Suppressor macrophage treated with lipopolysaccharide for 4 hours (primary cell): ENCODE measurements at regions not wholly inside any gene's neighbourhood (a gene's known extent, or its start where the extent isn't known, plus 50 kb on each side); places are given as distances from the start of the nearest gene placed in this dataset.
A peak's percentile ranks its signal among the peaks of the same experiment; 100 is the strongest.
"Not testable (repeated sequence)": the region's sequence is repeated elsewhere in the genome, so short reads cannot be mapped to it uniquely, and the experiment has no call there.

ENCODE experiments used
- DNase-seq: peaks from one replicate; pipeline ENCODE4 v3.0.0-alpha.2; 2020

DNA sequence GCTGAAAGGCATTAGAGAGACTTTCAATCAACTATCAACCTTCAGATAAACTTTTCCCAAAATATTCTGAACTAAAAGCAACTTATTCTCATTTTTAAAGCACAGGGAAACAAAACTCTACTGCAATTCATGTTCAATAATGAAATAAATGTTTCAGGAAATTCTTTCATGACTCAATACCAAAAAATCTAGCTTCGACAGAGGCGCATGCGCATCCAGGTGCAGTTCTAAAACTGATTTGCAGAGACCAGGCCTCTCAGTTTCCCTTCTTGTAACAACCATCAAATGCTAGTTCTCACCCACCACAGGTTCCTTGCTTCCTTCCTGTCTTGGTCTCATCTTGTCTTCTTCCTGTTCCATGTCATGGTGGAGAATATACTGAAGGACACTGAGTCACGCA lies 55.3 kb upstream of the NRBF2 start:
- no peak for DNase-seq

- DNase-seq = no peak
Observed at GRCh38 chr10:63072951-63073350, 60.2 kb upstream of the NRBF2 start.

DNA sequence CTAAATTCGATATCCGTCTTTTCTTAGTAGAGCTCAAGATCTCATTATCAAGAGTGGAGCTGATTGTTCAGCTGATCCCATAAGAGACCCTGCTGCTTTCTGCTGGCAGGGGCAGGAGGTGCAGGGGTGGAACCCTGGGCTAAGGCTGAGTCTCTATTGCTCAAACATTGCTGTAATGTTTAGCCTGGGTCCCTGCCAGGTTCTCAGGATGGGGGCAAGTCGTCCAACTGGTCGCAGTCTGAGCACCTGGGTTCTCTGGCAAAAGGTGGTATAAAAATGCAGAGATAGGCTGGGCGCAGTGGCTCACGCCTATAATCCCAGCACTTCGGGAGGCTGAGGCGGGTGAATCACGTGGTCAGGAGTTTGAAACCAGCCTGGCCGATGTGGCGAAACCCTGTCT lies 62.0 kb upstream of the NRBF2 start:
- DNase-seq = no peak

GRCh38 chr10:63069318-63069717 lies 63.8 kb upstream of the NRBF2 start:
- no peak for DNase-seq

DNA sequence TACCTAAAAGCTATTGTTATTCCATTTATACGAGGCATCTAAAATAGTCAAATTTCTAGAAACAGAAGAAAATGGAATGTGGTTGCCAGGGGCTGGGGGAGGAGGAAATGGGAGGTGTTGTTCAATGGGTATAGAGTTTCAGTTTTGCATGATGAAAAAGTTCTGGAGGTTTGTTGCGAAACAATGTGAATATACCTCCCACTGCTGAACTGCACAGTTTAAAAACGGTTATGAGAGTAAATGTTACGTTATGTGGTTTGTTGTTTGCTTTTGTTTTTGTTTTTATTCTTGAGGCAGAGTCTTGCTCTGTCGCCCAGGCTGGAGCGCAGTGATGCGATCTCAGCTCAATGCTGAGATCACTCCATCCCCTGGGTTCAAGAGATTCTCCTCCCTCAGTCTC lies 64.9 kb upstream of the NRBF2 start:
- peak; percentile 89 for DNase-seq

- DNase-seq = no peak
Observed at GRCh38 chr10:63066606-63067005, 66.5 kb upstream of the NRBF2 start.

GRCh38 chr10:63064706-63065105 lies 68.4 kb upstream of the NRBF2 start:
- no peak for DNase-seq

- DNase-seq = no peak
Observed at GRCh38 chr10:63058236-63058635, 74.9 kb upstream of the NRBF2 start.

GRCh38 chr10:63057509-63057908 lies 75.6 kb upstream of the NRBF2 start:
- DNase-seq = no peak

GRCh38 chr10:63055705-63056104 lies 77.4 kb upstream of the NRBF2 start:
- no peak for DNase-seq

- DNase-seq = no peak
Observed at GRCh38 chr10:63054889-63055611, 78.1 kb upstream of the NRBF2 start.

DNA sequence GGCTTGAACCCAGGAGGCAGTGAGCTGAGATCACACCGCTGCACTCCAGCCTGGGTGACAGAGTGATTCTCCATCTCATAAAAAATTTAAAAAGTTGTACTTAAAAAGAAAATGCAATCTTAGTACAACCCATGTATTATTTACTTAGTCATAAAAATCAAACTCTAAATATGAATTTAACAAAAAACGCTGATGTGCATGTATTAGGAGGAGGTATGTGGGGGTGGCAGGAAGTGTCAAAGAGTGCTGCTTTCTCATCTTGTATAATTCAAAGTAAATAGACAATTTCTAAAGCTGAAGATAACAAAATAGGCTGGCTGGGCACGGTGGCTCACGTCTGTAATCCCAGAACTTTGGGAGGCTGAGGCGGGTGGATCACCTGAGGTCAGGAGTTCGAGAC lies 81.0 kb upstream of the NRBF2 start:
- no peak for DNase-seq

DNA sequence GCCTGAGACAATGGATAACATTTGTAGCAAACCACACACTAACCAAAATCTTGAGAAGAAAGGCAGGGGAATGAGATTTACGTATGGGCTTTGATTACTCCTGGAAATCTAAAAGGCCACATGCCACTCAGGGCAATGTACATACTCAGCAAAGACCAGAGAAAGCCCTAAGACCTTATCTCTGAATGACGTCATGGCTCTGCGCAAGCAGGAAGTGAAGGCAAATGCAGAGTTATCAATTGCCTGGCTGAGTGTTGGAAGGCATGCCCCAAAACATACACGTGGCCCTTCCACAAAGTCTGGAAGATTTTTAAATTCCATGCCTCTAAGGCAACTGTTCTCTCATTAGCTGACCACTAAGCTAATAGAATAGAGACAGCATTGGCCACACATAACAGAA lies 90.9 kb upstream of the NRBF2 start:
- DNase-seq = no peak

DNA sequence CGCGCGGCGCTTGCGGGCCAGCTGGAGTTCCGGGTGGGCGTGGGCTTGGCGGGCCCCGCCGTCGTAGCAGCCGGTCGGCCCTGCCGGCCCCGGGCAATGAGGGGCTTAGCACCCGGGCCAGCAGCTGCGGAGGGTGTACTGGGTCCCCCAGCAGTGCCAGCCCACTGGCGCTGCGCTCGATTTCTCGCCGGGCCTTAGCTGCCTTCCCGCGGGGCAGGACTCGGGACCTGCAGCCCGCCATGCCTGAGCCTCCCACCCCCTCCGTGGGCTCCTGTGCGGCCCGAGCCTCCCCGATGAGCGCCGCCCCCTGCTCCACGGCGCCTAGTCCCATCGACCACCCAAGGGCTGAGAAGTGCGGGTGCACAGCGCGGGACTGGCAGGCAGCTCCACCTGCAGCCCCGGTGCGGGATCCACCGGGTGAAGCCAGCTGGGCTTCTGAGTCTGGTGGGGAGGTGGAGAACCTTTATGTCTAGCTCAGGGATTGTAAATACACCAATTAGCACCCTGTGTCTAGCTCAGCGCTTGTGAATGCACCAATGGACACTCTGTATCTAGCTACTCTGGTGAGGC lies 99.4 kb upstream of the NRBF2 start:
- DNase-seq = not testable (repeated sequence)

DNA sequence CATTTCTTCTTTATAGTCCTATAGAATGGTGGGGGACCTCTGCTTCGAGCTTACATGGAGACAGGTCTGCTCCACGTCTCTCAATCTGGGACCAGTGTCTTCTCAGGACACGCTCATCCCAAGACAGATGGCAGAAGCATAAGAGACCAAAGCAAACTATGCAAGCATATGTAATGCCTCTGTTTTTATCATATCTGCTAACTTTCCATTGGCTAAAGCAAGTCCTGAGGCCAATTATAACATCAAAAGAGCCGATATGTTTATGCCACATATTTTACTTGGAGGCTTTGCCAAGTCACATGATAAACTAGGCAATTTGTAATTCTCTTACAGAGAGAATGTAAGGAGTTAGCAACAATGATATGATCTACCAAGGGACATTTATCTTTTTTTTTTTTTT lies 102.6 kb upstream of the NRBF2 start:
- DNase-seq = no peak

DNA sequence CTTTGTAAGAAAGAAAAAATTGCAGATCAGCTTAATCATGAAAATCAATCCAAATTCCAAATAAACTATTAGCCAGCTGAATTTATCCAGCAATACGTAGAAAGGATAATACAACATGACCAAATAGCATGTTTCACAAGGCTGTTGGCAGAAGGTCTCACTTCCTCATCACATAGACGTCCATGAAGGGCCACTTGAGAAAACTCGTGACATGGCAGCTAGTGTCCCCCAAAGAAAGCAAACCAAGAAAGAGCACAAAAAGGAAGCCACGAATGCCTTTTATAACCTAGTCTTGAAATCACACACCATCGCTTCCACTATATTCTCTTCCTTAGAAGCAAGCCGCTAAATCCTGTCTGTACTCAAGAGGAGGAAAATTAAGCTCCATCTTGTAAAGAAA lies 105.6 kb upstream of the NRBF2 start:
- DNase-seq = peak; percentile 57

GRCh38 chr10:63021225-63021624 lies 111.9 kb upstream of the NRBF2 start:
- peak; percentile 19 for DNase-seq

DNA sequence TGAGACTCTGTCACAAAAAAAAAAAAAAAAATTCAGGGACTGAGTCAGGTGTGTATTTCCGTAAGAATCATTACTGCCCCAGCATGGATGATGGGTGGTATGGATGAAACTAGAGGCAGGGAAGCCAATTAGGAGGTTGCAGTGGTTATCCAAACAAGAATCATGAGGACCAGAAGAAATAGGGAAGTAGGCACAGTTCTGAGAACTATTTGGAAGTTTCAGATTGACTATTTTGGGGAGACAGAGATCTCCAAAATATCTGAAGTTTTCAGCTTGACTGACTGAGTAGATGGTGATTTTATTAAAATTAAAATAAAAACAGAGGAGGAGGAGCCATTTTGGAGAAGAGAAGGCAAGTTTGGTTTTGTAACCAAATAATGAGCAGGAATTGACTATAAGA lies 119.4 kb upstream of the NRBF2 start:
- DNase-seq = peak; percentile 17

DNA sequence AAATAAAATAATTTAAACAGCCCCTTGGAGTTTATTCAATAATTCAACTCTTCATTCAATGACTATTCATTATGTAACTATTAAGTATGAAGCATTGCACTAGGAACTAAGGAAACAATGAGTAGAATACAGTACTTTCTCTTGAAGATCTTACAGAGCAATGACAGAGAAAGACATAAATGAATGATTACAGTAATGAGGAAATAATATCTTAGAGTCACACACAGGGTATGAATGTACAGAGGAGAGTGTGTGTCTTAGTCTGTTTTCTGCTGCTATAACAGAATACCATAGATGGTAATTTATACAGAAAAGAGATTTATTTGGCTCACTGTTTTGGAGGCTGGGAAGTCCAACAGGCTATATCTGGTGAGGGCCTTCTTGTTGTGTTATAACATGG lies 120.5 kb upstream of the NRBF2 start:
- DNase-seq = no peak

GRCh38 chr10:63010203-63010602 lies 122.9 kb upstream of the NRBF2 start:
- DNase-seq = no peak

- DNase-seq = no peak
Observed at GRCh38 chr10:63008491-63008890, 124.6 kb upstream of the NRBF2 start.

GRCh38 chr10:63007112-63007511 lies 126.0 kb upstream of the NRBF2 start:
- no peak for DNase-seq

- peak; percentile 14 for DNase-seq
Observed at GRCh38 chr10:63005246-63005645, 127.9 kb upstream of the NRBF2 start.

- DNase-seq = peak; percentile 34
Observed at GRCh38 chr10:63003816-63004453, 129.2 kb upstream of the NRBF2 start.

- no peak for DNase-seq
Observed at GRCh38 chr10:62996925-62997324, 136.2 kb upstream of the NRBF2 start.
